ENCODE measurements at regions not wholly inside any gene's neighbourhood (a gene's known extent, or its start where the extent isn't known, plus 50 kb on each side); places are given as distances from the start of the nearest gene placed in this dataset.

GRCh38 chr7:17719998-17720397 is 220.3 kb downstream of the SNX13 start:
- DNase-seq (ENCODE audit: low read depth): no peak
- TF ChIP-seq CTCF (IDR thresholded peaks at IDR 0.05; ENCODE audit: low read depth, low read length, missing control alignments): no peak

GRCh38 chr7:17721736-17722285 is 218.5 kb downstream of the SNX13 start:
- DNase-seq (ENCODE audit: low read depth): no peak
- TF ChIP-seq CTCF (IDR thresholded peaks at IDR 0.05; ENCODE audit: low read depth, low read length, missing control alignments): no peak
- no peak overlapping the region for H3K4me3 ChIP-seq (ENCODE audit: low read depth, low read length)

More at GRCh38 chr7:17719998-17720397, 220.3 kb downstream of the SNX13 start:
- no peak overlapping the region for H3K4me3 ChIP-seq (ENCODE audit: low read depth, low read length)

- H3K4me3 ChIP-seq (ENCODE audit: low read depth, low read length): no peak overlapping the region
- TF ChIP-seq CTCF (IDR thresholded peaks at IDR 0.05; ENCODE audit: low read depth, low read length, missing control alignments): no peak
- no peak for DNase-seq (ENCODE audit: low read depth)
Observed at GRCh38 chr7:17722798-17723197, 217.5 kb downstream of the SNX13 start.

- DNase-seq (ENCODE audit: low read depth): no peak
- H3K4me3 ChIP-seq (ENCODE audit: low read depth, low read length): no peak overlapping the region
- TF ChIP-seq CTCF (IDR thresholded peaks at IDR 0.05; ENCODE audit: low read depth, low read length, missing control alignments): no peak
Observed at GRCh38 chr7:17725821-17726220, 214.5 kb downstream of the SNX13 start.

GRCh38 chr7:17732083-17732482 is 208.2 kb downstream of the SNX13 start:
- TF ChIP-seq CTCF (IDR thresholded peaks at IDR 0.05; ENCODE audit: low read depth, low read length, missing control alignments): no peak
- DNase-seq (ENCODE audit: low read depth): no peak

More at GRCh38 chr7:17732083-17732482, 208.2 kb downstream of the SNX13 start:
- no peak overlapping the region for H3K4me3 ChIP-seq (ENCODE audit: low read depth, low read length)
